ES-I3 (cell line): ENCODE measurements at regions not wholly inside any gene's neighbourhood (a gene's known extent, or its start where the extent isn't known, plus 50 kb on each side); places are given as distances from the start of the nearest gene placed in this dataset.

Source experiments
- H3K36me3 ChIP-seq: 2 replicates; pipeline ENCODE4 v1.6.1; 2013; ENCODE audit warnings: mild to moderate bottlenecking, low read length, control low read depth, moderate library complexity; ENCODE audit not compliant: insufficient read depth
- H3K4me1 ChIP-seq: 2 replicates; pipeline ENCODE4 v1.6.1; 2013; ENCODE audit warnings: mild to moderate bottlenecking, control low read depth, low read length; ENCODE audit not compliant: insufficient read depth
- H3K9ac ChIP-seq: 2 replicates; pipeline ENCODE4 v1.6.1; 2013; ENCODE audit warnings: low read depth, mild to moderate bottlenecking, low read length, moderate library complexity
- H3K9me3 ChIP-seq: 2 replicates; pipeline ENCODE4 v1.6.1; 2013; ENCODE audit warnings: mild to moderate bottlenecking, low read length, moderate library complexity; ENCODE audit not compliant: control insufficient read depth, insufficient read depth

DNA sequence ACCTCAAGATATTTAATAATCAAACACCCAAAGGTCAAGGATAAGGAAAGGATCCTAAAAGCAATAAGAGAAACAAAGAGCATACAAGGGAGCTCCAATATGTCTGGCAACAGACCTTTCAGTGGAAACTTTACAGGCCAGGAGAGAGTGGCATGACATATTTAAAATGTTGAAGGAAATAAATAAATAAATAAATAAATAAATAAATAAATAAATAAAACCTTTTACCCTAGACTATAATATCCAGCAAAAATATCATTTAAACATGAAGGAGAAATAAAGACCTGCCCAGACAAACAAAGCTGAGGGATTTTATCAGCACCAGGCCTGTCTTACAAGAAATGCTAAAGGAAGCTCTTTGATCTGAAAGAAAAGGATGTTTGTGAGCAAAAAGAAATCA is 367.8 kb upstream of the PBX1 start:
- Histone ChIP-seq H3K4me1 (no peaks in the 10 kb centered on the region), H3K9me3 (no peaks in the 10 kb centered on the region), H3K9ac (no peak overlapping the region), H3K36me3 (no peaks in the 10 kb centered on the region)

DNA sequence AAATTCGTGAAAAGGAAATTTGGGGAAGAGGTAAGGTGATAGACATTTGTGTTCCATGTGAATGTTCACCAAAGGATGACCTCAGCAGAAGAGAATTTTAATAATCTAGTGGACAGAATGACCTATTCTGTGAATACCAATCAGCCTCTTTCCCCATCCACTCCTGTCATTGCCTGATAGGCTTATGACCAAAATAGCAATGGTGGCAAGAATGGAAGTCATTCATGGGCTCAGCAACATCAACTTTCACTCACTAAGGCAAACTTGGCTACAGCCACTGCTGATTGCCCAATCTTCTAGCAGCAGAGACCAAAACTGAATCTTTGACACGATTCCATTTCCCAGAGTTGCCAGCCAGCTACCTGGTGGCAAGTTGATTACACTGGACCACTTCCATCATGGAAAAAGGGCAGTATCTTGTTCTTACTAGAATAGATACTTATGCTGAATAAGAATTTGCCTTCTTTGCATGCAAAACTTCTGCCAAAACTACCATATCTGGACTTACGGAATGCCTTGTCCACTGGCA is 348.7 kb upstream of the PBX1 start:
- Histone ChIP-seq H3K9me3 (no peaks in the 10 kb centered on the region), H3K4me1 (no peaks in the 10 kb centered on the region), H3K9ac (no peak overlapping the region), H3K36me3 (no peaks in the 10 kb centered on the region)

DNA sequence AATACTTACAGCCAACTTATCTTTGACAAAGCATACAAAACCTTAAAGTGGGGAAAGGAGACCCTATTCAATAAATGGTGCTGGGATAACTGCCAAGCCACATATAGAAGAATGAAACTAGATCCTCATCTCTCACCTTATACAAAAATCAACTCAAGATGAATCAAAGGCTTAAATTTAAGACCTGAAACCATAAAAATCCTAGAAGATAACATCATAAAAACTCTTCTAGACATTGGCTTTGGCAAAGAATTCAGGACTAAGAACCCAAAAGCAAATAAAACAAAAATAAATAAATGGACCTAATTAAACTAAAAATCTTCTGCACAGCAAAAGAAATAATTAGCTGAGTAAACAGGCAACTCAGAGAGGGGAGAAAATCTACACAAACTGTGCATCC is 335.6 kb upstream of the PBX1 start:
- no peaks in the 10 kb centered on the region for H3K9me3 ChIP-seq

DNA sequence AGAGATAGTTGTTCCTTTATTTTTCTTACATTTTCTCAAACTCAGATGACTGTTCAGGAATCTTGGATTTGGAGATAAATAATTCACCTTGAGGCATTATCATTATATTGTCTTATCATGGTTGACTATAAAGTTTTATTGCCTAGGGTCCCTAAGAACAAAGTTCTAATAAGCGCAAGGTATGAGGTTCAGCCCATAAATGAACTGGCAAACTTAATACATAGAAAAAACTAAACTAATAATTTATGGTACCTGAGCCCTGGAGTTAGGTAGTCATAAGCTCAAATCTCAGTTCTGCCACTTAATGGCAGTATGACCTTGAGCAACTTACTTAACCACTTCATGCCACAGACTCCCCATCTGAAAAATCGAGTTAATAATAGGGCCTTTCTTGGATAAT is 334.0 kb upstream of the PBX1 start:
- Histone ChIP-seq H3K36me3 (no peaks in the 10 kb centered on the region), H3K9ac (no peak overlapping the region), H3K4me1 (0 out of 2 replicates have a peak, but pooled peaks cover 3% of the 10 kb centered on the region), H3K9me3 (no peaks in the 10 kb centered on the region)

More for the DNA sequence above, 335.6 kb upstream of the PBX1 start:
- Histone ChIP-seq H3K36me3 (no peaks in the 10 kb centered on the region), H3K4me1 (0 out of 2 replicates have a peak, but pooled peaks cover 3% of the 10 kb centered on the region), H3K9ac (no peak overlapping the region)

DNA sequence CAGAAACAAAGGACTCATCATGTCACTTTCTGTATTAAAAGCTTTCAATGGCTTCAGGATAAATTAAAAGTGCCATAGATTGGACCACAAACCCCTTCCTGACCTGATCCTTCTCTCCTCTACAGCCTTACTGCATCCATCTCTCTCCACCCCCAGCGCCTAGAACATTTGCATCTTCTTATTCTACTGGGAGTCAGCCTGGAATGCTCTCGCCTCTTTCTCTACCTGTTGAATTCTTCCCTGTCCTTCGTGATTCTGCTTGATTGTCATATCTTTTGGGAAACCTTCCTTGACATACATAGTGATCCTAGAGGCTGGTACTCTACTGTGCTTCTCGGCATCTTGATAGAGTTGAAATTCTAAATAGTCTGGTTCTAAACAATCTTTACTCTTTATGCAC is 332.0 kb upstream of the PBX1 start:
- no peaks in the 10 kb centered on the region for H3K9me3 ChIP-seq
- H3K9ac ChIP-seq: no peak overlapping the region
- 0 out of 2 replicates have a peak, but pooled peaks cover 3% of the 10 kb centered on the region for H3K4me1 ChIP-seq
- H3K36me3 ChIP-seq: no peaks in the 10 kb centered on the region

- Histone ChIP-seq H3K9ac (no peak overlapping the region), H3K4me1 (0 out of 2 replicates have a peak, but pooled peaks cover 3% of the 10 kb centered on the region), H3K9me3 (0 out of 2 replicates have a peak, but pooled peaks cover 2% of the 10 kb centered on the region), H3K36me3 (no peaks in the 10 kb centered on the region)
These were observed 330.1 kb upstream of the PBX1 start for GRCh38 chr1:164228928-164229327.

DNA sequence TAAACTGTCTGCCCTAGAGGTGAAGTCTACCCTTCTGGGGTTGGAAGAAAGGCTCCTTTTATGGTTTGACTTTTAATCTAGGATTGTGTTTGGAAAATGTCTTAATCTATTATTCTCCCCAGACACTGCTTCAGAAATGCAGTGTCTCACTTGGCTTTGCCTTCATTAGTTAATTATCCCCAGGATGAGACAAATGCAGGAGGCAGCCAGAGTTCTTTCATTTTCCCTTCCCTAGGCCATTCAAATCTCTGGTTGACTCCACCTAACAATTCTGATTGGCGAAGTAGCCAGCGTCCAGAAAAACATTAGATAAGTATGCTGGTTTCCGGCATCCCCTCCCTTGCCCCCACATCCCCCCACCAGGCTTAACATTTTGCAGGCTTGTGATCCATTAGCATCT is 325.8 kb upstream of the PBX1 start:
- Histone ChIP-seq H3K9me3 (peaks cover 4% of the 10 kb centered on the region; the same call in 1 of the 2 replicates), H3K4me1 (no peaks in the 10 kb centered on the region)

DNA sequence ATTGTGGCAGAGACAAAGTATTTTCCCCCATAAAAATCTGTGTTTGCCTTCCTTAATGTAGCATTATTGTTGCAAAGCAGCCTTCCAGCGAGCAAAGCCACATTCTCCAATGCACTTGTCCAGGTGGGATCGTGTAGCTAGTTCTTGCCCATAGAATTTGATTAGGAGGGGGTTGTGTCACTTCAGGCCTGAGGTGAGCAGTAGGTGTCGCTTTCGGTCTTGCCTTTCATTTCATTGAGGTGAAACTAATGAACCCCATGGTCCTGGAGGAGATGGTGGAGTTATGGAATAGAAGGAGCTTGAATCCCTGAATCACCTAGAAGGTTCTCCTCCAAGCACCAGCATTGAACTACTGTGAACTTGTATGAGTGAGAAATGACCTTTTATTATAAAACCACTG is 318.9 kb upstream of the PBX1 start:
- Histone ChIP-seq H3K4me1 (no peaks in the 10 kb centered on the region), H3K9me3 (peaks cover 2% of the 10 kb centered on the region; the same call in 1 of the 2 replicates), H3K36me3 (no peaks in the 10 kb centered on the region), H3K9ac (no peak overlapping the region)

More for the DNA sequence above, 325.8 kb upstream of the PBX1 start:
- H3K9ac ChIP-seq: no peak overlapping the region
- no peaks in the 10 kb centered on the region for H3K36me3 ChIP-seq

GRCh38 chr1:164250365-164250764 is 308.6 kb upstream of the PBX1 start:
- H3K9me3 ChIP-seq: peaks cover 9% of the 10 kb centered on the region; the same call in 1 of the 2 replicates
- H3K36me3 ChIP-seq: no peaks in the 10 kb centered on the region
- no peak overlapping the region for H3K9ac ChIP-seq
- no peaks in the 10 kb centered on the region for H3K4me1 ChIP-seq

- H3K9me3 ChIP-seq: peaks cover 6% of the 10 kb centered on the region; the same call in 1 of the 2 replicates
- no peak overlapping the region for H3K9ac ChIP-seq
- H3K4me1 ChIP-seq: no peaks in the 10 kb centered on the region
- no peaks in the 10 kb centered on the region for H3K36me3 ChIP-seq
These were observed 302.5 kb upstream of the PBX1 start for GRCh38 chr1:164256456-164256855.

- no peaks in the 10 kb centered on the region for H3K36me3 ChIP-seq
- no peak overlapping the region for H3K9ac ChIP-seq
- H3K9me3 ChIP-seq: no peaks in the 10 kb centered on the region
- no peaks in the 10 kb centered on the region for H3K4me1 ChIP-seq
These were observed 297.2 kb upstream of the PBX1 start for GRCh38 chr1:164261691-164262240.

GRCh38 chr1:164263540-164263939 is 295.4 kb upstream of the PBX1 start:
- H3K9me3 ChIP-seq: no peaks in the 10 kb centered on the region
- H3K9ac ChIP-seq: no peak overlapping the region
- no peaks in the 10 kb centered on the region for H3K36me3 ChIP-seq
- H3K4me1 ChIP-seq: no peaks in the 10 kb centered on the region

DNA sequence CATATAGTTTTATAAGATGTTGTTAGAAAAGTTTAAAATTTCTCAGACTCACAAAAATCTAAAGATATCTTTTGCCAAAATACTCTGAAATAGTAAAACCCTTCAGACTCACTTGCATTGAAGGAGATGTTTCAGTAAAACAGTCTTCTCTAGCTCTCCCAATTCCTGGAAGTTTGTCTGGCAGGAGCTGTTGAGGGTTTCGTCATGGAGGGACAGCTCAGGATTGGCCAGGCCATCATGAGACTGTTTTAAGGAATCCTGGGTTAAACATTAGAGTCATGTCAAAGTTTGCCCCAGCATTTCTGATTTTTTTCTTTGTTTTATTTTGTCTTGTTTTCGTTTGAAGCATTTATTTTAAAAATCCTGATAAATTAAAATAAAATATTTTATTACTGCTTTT is 293.8 kb upstream of the PBX1 start:
- no peaks in the 10 kb centered on the region for H3K9me3 ChIP-seq
- H3K36me3 ChIP-seq: no peaks in the 10 kb centered on the region
- H3K9ac ChIP-seq: no peak overlapping the region
- no peaks in the 10 kb centered on the region for H3K4me1 ChIP-seq

DNA sequence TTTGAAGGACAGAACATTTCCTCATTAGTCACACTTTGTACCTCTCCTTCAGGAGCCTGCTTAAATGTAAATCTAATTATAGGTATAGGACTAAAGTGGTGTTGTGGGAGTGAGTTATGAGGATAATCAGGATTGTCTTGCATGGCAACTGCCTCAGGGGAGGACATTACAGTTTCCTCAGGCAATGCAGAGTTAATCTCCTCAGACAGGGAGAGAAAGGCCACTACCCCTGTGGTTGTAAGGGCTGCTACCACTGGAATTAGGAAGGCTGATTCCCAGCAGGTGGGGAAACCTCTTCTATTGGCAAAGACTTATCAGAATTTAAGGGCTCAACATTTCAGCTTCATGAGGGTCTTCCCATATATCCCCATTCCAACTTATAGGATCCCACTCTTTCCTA is 286.8 kb upstream of the PBX1 start:
- H3K4me1 ChIP-seq: no peaks in the 10 kb centered on the region

GRCh38 chr1:164296172-164296571 is 262.8 kb upstream of the PBX1 start:
- Histone ChIP-seq H3K4me1 (no peaks in the 10 kb centered on the region), H3K9ac (no peak overlapping the region), H3K9me3 (no peaks in the 10 kb centered on the region), H3K36me3 (no peaks in the 10 kb centered on the region)

More for the DNA sequence above, 286.8 kb upstream of the PBX1 start:
- Histone ChIP-seq H3K9ac (no peak overlapping the region), H3K36me3 (no peaks in the 10 kb centered on the region), H3K9me3 (no peaks in the 10 kb centered on the region; the same call in 1 of the 2 replicates)
